HCEC 1CT (cell line): ENCODE measurements at regions not wholly inside any gene's neighbourhood (a gene's known extent, or its start where the extent isn't known, plus 50 kb on each side); places are given as distances from the start of the nearest gene placed in this dataset.

Experiments used
- DNase-seq: peaks from one replicate; pipeline ENCODE4 v3.0.0-alpha.2; 2017

DNA sequence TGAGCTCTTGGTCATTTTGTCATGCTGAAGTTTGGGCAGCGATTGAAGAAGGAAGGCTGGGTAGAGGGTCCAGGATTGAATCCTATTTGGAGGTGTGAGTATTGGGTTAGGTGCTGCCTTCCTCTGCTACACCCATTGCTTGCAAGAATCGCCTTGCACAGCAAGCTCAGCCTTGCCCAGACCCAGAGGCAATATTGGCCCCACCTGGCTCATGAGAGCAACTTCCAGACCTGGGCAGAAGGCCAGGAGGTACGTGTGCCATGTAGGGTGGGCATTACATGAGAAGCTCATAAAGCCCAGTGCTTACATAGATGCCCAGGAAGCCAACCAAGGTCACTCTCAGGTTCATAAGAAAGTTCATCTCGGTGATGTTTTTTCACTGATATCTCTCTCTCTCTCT lies 718.0 kb downstream of the EFNB2 start:
- DNase-seq = no peak

DNA sequence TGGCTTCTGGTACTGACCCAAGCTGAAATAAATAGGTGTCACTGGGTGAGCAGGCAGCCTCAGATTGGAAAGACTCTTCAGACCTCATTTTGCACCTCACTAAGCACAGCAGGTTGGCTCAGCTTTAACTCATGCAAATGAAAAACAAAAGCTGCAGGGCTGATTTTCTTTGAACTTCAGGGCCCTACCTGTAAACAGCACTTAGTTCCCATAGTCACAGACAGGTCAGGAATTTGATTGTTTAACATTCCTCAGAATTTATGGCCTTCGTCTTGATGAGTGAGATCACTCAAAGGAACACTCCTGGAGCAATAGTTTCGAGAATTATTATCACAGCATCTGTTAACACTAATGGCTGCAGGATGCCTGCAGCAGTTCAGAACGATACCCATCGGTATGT lies 718.5 kb downstream of the EFNB2 start:
- DNase-seq = no peak

DNA sequence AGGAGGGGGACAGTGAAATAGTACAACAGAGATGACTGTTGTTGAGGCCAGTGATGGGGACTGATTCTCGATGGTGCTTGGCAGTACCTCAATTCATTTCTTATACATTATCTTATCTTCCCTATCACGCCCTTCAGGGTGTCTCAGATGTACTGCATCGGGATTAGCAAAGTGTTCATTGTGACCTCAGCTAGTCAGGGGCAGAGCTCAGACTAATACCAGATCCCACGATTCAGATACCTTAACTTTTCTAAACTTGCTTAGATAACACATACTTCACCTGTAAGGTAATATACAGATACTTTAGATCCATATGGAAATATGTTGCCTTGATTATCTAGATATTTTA lies 720.6 kb downstream of the EFNB2 start:
- DNase-seq = no peak

DNA sequence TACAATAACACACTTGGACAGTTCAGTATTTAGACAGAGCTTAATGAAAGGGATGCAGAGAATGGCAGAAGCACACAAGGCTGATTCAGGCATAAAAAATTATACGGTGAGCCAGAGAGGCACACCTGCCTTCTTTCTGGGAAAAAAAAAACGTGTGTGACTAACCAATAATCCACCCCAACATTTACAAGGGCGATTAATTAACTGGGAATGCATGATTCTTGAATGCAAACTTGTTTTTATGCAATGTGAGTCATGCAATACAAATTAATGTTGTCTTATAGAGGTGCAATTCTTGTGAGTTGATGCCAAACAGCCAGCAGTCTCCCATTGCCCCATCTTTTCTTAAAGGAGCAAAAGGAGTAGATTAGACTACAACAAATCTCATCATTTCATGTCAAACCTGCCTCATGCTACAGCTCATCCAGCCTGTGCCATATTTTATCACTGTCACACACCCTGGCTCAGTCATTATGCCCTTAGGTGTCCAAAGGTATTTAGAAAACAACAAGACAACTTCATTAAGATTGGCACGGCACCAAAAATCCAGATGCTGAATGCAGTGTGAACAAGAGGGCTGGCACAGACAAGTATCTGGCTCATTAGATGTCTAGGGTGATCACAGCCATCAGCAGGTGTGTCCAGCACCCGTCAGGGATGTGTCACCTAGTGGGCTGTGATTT lies 721.1 kb downstream of the EFNB2 start:
- DNase-seq = no peak

DNA sequence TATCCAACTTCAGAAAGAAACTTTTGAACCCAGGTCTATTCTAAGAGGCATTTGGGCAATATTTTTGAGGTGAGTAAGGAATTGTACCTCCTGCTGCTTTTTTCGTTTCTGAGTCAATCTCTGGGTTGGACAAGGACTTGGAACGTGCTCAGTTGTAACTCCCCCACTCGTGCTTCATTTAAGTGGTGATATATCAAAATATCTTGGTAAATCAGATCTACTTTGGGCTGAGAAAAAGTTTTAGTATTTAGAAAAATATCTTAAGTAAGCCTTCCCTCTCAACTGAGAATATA lies 728.9 kb downstream of the EFNB2 start:
- no peak for DNase-seq

DNA sequence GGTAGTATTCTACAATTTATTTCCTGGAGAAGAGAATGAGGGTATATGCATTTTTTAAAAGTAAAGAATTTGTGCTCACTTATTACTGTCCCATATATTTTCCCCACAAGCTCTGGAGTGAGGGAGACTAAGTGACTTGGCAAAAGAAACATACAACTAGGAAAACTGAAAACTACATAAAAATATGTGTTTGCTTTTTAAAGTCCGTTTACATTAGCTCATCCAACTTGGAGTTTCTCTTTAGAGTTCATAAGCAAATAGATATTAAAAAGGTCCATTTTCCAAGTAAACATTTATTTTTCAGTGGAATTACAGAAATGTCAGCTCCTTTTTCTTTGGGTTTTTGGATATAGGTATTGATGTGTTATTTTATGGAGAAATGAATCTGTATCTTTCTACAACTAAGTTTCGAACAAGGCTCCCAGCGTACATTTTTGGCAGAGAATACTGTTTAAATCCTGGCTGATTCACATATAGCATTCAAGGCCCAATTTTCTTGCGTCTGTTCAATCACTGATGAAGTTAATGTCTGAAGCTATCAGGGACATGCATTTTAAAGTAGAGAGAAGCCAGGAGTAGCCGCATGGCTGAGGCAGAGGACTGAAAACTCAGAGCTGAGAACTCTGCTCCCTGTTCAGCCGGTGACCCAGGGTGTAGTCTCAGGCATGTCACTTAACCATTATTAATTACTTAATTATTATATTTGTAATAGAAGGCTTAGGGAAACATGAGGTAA lies 729.4 kb downstream of the EFNB2 start:
- no peak for DNase-seq

DNA sequence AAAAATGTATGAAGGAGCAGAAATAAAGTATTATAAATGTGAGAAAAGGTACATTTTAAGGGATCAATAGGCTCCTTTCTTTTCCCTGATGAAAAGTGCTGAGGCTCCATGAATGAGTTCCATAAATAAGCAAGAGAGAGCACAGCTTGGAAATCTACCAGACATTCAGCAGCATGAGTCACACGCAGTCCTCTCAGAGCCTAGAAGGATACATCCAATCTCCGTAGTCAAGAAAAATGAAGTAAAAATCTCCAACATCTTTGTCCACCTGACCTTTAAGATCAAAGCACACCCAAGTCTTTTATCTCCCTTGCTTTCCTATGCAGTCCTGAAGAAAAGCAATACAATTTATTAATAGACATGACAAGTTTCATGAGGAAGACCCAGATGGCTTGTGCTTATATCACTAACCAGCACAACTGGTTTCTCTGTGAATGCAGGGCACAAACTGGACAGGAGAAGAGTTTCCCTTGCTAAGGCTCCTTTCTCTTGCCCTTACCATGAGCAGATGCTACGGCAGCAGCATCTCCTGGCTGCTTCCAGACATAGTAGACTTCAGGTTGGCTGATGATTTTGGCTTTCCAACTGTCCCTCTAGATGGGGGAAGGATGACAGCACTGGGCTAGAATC lies 730.8 kb downstream of the EFNB2 start:
- DNase-seq = no peak

DNA sequence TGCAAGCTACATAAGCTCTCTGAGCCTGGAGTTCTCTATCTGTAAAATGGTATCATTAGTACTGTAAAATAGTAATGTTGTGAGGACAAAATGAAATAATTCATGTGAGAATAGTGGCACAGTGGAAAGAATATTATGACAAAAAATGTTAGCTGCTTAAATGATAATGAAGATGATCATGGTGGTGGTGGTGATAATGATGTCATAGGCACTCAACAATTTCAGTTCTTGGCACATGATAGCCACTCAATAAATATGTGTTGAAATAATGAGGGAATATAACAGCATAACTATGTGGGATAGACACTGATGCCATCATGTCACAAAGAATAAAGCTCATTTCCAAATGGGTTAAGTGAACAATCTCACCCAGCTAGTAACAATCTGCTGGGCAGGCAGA lies 736.3 kb downstream of the EFNB2 start:
- DNase-seq = no peak

DNA sequence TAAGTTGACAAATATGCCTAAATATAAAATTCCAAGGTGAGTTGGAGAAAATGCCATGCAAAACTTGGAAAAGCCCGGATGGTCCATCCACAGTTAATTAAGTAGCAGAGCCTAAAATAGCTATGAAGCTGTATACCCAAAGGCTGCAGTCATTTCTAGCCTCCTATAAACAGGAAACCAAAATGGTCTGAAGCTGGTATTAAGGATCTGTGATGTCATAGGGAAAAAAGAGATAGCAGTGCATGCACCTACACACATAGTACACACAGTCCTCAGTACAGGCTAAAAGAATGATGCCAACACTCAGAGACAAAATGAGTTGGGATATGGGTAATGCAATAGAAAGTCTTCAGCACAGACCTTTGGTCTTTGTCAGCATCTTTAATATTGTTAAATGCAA lies 736.9 kb downstream of the EFNB2 start:
- no peak for DNase-seq

DNA sequence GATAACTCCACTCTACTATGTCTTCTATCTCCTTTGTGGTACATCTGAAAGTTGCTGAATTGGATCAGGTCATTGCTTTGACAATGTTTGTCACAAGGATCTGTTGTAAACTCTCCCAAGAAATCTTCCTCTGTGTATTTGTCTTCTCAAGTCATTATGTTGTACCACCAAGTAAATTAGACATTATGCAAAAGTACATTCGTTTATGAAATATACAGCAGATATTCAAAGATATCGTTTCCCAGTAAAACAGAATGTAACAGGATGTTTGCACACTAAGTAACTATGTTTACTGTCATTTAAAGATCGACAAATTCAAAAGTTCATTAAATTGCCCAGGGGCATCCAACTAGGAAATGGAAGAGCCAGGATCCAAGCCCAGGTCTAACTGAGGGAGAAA lies 739.4 kb downstream of the EFNB2 start:
- DNase-seq = no peak

DNA sequence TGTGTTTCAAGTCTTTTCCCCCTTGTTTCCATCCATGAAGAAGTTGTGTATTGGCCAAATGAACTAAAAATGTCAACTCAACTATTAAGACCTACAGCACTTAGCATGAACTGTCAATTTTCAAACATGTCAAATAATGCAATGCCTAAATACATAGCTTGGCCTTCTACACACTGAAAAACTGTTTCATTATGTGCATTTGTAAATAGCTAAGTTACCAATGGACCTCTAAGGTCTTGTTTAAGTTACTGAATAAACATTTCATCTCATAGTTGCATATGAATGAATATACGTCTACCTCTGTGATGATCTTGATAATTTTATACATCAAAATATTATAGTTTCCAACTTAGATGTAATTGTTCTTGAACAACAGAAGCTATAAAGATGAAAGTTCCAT lies 744.5 kb downstream of the EFNB2 start:
- DNase-seq = no peak

DNA sequence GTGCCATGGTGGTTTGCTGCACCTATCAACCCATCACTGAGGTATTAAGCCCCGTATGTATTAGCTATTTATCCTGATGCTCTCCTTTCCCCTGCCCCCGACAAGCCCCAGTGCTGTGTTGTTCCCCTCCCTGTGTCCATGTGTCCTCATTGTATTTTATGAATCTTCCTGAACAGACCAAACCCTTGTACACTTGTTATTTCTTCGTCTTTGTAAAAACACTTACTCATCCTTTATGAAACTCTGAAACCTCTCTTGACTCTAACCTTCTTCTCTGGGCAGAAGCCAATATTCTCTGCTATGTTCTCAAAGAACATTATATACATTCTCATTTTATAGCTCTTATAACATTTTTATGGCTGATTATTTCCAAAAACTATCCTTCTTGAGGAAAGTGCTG lies 746.9 kb downstream of the EFNB2 start:
- DNase-seq = no peak

DNA sequence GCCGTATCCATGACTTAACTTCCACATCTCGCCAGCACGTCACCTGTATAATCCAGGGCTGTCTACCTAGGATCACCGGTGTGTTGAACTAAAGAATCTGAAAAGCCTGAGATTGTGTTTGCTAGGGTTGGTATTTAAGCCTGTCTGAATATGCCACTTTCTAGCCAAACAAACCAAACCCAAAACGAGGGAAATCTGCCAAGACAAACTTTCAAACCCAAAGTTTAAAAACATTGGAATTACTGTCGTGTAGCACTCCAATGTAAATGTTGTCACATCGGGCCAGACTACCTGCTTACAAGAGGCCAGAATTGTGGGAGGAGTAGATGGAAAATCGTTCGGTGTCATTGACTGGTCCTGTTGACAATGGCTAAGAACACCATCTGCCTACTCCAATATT lies 747.8 kb downstream of the EFNB2 start:
- DNase-seq = no peak

DNA sequence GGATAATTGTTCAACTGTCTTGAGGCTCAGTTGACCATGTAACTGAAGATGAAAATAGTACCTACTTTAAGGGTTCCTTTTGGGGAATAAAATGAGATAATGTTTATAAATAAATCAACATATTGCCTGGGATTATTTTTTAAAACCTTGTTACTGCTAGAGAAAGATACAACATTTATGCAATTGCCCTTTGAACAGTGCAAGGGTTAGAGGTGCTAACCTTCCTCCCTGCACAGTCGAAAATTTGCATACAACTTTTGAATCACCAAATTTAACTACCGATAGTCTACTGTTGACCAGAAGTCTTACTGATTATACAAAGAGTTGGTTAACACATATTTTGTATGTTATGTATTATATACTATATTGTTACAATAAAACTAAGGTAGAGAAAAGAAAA lies 750.0 kb downstream of the EFNB2 start:
- DNase-seq = no peak

DNA sequence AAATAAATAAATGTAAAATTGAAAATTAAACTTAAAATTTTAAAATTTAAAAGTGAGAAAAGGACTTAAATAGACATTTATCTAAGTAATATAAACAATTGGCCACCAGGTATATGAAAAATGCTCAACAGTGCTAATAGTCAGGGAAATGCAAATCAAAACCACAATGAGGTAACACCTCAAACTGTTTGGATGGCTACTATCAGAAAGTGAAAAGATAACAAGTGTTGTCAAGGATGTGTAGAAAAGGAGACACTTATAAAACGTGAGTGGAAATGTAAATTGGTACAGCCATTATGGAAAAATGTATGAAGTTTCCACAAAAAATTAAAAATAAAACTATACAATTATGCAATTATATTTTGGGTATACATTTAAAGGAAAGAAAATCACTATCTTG lies 752.2 kb downstream of the EFNB2 start:
- DNase-seq = no peak

DNA sequence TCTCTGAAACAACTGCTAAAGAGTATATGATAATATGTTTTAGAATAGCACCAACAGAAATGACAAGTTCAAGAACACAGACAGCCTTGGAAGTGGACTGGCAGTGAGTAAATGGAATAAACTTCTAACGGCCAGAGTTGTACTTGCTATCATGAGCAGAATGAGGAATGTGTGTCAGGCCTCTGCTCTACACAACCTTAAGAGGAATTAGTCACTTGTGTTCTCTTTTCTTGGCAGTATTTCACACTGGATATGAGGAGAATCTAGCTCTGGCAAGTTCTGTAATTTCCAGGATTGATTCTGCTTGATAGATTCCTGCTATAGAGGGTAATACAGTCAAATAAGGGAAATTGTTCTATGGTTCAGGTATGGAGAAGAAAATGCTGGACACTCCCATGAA lies 757.3 kb downstream of the EFNB2 start:
- no peak for DNase-seq

DNA sequence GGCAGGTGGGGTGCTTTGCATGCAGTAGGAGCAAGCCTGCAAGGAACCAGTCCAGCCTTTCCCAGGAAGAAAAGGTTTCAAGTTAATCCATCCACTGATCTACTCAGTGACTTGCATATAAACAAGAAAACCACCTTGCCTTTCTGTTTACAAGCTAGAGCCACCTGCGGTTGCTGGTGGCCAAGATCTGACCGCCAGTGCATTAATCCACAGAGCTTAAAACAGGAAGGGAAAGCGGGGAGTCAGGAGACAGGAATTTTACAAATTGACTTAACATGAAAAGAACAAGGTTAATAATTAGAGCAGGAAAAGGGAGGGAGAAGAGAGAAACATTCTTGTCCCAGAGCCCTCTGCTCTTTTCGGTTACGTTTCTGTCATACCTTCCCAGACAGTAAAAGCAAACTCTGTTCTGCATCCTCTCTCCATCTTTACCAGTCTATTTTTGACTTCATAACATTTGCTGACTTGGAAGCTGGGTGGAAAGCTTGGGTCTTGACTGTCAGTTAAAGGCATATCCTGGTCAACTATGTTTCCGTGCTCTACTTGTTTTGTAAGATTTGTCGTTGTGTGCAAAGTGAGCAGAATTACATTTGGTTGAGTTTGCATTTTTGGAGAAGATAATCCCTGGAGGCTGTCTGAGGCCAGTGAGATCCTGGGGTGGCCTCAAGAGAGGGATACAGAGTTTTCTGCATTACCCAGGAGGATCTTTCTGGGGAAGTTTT lies 760.6 kb downstream of the EFNB2 start:
- no peak for DNase-seq

DNA sequence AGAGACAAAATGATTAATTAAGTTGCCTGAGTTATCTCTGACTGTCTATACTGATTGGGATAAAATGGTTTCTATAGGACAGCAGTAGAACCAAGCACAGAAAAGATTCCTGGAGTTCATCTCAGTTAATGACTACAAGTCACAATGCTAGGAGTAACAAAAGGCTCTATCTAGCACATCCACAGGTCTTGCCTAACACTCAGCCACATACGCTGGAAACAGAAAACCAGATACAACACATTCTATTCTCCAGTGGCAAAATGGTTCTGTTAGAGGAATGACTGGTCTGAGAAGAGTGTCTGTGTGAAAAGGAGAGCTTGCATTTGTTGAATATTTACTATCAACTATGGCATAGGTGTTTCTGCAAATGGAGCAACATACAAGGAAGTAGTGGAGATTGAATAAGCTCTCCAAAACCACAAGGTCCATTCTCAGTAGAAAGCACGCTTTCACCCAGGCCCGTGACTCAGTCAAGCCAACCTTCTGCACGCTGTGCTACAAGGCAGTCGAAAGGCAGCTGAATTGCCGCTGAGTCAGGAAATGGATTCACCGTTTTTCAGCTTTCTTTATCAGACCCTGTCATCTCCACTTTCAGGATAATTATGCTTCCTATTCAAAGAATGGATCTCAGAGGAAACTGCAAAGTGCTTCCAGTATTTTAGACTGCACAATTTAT lies 761.5 kb downstream of the EFNB2 start:
- DNase-seq = no peak

DNA sequence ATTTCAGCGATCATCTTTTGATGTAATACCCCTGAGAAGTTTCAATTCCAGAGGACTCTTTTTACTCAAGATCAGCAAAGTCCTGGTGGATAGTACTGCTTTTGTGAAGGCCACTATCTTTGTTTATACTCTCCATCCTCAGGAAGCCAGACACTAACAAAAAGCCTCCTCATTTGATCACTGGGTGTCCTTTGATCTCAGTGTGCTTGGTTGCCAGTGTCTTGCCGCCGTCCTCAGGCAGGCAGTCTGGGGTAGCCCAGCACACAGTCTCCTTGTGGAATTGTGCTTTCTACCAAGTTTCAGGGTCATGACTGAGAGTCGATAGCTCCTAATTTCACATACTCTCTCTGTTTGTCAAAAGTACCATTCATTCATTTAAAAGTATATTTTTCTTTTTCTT lies 762.2 kb downstream of the EFNB2 start:
- DNase-seq = no peak

DNA sequence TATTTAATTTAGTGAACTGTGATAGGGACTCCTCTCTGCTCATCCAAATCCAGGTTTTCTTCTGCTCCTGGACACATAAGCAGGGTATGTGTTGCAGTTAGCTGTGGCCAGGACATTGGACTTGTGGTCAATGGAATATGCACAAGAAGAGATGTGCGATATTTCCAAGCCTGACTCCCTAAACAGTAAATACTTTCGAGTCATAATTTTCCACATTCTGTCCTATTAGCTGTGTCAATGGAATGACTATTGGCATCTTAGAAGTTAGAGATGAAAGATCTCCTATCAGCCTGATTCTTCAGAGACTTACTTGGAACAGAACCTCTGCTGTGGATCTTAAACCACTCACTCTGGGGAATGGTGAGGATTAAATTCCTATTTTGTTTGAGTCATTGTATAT lies 771.0 kb downstream of the EFNB2 start:
- no peak for DNase-seq

DNA sequence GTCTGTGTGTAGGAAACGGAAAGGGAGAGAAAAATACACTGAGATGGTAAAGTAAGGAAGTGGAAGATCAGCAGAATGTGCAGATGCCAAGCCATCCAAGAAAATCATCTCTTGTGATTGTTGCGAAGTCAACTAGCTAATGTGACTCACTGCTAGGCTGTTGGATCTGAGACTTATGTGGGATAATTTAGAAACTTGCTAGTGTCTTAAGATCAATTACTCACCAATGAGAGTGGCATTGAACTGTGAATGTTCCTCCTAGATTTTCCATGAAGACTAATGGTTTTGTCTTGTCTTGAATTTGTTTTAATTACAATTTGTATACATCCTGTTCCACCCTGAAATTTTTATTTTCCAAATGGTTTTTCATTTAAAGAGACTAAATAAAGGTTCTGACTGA lies 771.6 kb downstream of the EFNB2 start:
- DNase-seq = no peak

DNA sequence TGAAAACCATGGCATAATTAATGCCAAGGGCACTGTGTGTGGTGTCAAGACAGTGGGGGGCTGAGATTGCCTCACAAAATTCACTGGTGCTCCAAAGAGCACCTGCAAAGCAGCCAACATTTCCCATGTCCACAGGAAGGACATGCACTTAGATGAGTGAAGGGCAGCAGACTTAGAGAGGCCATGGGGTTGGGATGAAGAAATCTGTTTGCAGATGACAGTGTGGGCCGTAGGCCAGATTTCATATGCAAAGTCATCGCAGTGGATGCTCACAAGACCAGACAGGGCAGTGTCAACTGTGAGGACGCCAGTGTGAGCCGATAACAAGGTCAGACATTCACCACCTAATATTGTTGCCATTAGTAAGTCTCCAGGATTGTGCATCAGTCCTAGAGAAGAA lies 773.4 kb downstream of the EFNB2 start:
- no peak for DNase-seq
